ENCODE measurements at regions not wholly inside any gene's neighbourhood (a gene's known extent, or its start where the extent isn't known, plus 50 kb on each side); places are given as distances from the start of the nearest gene placed in this dataset.

GRCh38 chr14:34931206-34931605 lies 51.6 kb upstream of the SRP54 start:
- Histone ChIP-seq H3K9ac (ENCODE audit: low read depth in 1 of 2, low read length in 2 of 2) (peak overlapping the region; percentile 36 to 63), H3K27ac (ENCODE audit: low read depth in 2 of 2, low read length in 2 of 2) (peak overlapping the region; percentile 53 to 61), H3K27me3 (ENCODE audit: control insufficient read depth in 2 of 2, insufficient read depth in 2 of 2, low read length in 2 of 2) (no peaks in the 10 kb centered on the region), H3K36me3 (ENCODE audit: control insufficient read depth in 2 of 2, insufficient read depth in 2 of 2, low read length in 2 of 2) (no peaks in the 10 kb centered on the region), H3K4me3 (ENCODE audit: low read length in 2 of 2) (peak overlapping the region in 1 of 2 donors; percentile 48), H3K9me3 (ENCODE audit: control insufficient read depth in 2 of 2, low read length in 2 of 2) (no peaks in the 10 kb centered on the region), H3K4me1 (ENCODE audit: control insufficient read depth in 2 of 2, insufficient read depth in 2 of 2, low read length in 2 of 2) (peaks cover 0 to 6% of the 10 kb centered on the region in 2 donors)

- H3K4me3 ChIP-seq (ENCODE audit: low read length in 2 of 2) = peak overlapping the region in 1 of 2 donors; percentile 48
- no peaks in the 10 kb centered on the region for H3K9me3 ChIP-seq (ENCODE audit: control insufficient read depth in 2 of 2, low read length in 2 of 2)
- no peaks in the 10 kb centered on the region for H3K36me3 ChIP-seq (ENCODE audit: control insufficient read depth in 2 of 2, insufficient read depth in 2 of 2, low read length in 2 of 2)
- H3K27me3 ChIP-seq (ENCODE audit: control insufficient read depth in 2 of 2, insufficient read depth in 2 of 2, low read length in 2 of 2) = no peaks in the 10 kb centered on the region
- H3K4me1 ChIP-seq (ENCODE audit: control insufficient read depth in 2 of 2, insufficient read depth in 2 of 2, low read length in 2 of 2) = peaks cover 0 to 6% of the 10 kb centered on the region in 2 donors
- peak overlapping the region; percentile 36 to 63 for H3K9ac ChIP-seq (ENCODE audit: low read depth in 1 of 2, low read length in 2 of 2)
- peak overlapping the region; percentile 53 to 61 for H3K27ac ChIP-seq (ENCODE audit: low read depth in 2 of 2, low read length in 2 of 2)
Measured at GRCh38 chr14:34930591-34931091, 52.2 kb upstream of the SRP54 start.

- Histone ChIP-seq H3K27me3 (ENCODE audit: control insufficient read depth in 2 of 2, insufficient read depth in 2 of 2, low read length in 2 of 2) (no peaks in the 10 kb centered on the region), H3K4me1 (ENCODE audit: control insufficient read depth in 2 of 2, insufficient read depth in 2 of 2, low read length in 2 of 2) (peaks cover 0 to 6% of the 10 kb centered on the region in 2 donors), H3K9ac (ENCODE audit: low read depth in 1 of 2, low read length in 2 of 2) (no peak overlapping the region), H3K36me3 (ENCODE audit: control insufficient read depth in 2 of 2, insufficient read depth in 2 of 2, low read length in 2 of 2) (no peaks in the 10 kb centered on the region), H3K4me3 (ENCODE audit: low read length in 2 of 2) (no peak overlapping the region), H3K9me3 (ENCODE audit: control insufficient read depth in 2 of 2, low read length in 2 of 2) (no peaks in the 10 kb centered on the region), H3K27ac (ENCODE audit: low read depth in 2 of 2, low read length in 2 of 2) (no peak overlapping the region)
Measured at GRCh38 chr14:34926552-34926951, 51.4 kb upstream of the BAZ1A start.
